ENCODE measurements at regions not wholly inside any gene's neighbourhood (a gene's known extent, or its start where the extent isn't known, plus 50 kb on each side); places are given as distances from the start of the nearest gene placed in this dataset.
"Not testable (repeated sequence)": the region's sequence is repeated elsewhere in the genome, so short reads cannot be mapped to it uniquely, and the experiment has no call there.

GRCh38 chr6:81889377-81890053 lies 137.0 kb upstream of the TENT5A start:
- intact Hi-C loops (cut with DNase I; ENCODE audit: low total_unique reads): no loop called here
- DNase-seq: no peak
- H3K27ac ChIP-seq: no peak overlapping the region
- no peak for TF ChIP-seq CTCF (IDR thresholded peaks at IDR 0.05)
- TF ChIP-seq POLR2A (IDR thresholded peaks at IDR 0.05): no peak
- H3K4me1 ChIP-seq: no peaks in the 10 kb centered on the region
- H3K4me3 ChIP-seq: no peak overlapping the region
- H3K27me3 ChIP-seq: no peaks in the 10 kb centered on the region
- no peaks in the 10 kb centered on the region for H3K9me3 ChIP-seq
- H3K36me3 ChIP-seq: no peaks in the 10 kb centered on the region

- H3K9me3 ChIP-seq; H3K27ac ChIP-seq; H3K27me3 ChIP-seq; H3K4me3 ChIP-seq; intact Hi-C loops (cut with DNase I; ENCODE audit: low total_unique reads); DNase-seq; H3K36me3 ChIP-seq; H3K4me1 ChIP-seq: not testable (repeated sequence)
These were observed 134.4 kb upstream of the TENT5A start for GRCh38 chr6:81886909-81887308.

- no peak for DNase-seq
- Histone ChIP-seq H3K36me3 (no peaks in the 10 kb centered on the region), H3K9me3 (no peaks in the 10 kb centered on the region), H3K27ac (no peak overlapping the region), H3K27me3 (no peaks in the 10 kb centered on the region), H3K4me3 (no peak overlapping the region), H3K4me1 (no peaks in the 10 kb centered on the region)
- TF ChIP-seq POLR2A (IDR thresholded peaks at IDR 0.05) (no peak), CTCF (IDR thresholded peaks at IDR 0.05) (no peak)
- intact Hi-C loops (cut with DNase I; ENCODE audit: low total_unique reads): no loop called here
These were observed 133.7 kb upstream of the TENT5A start for GRCh38 chr6:81886157-81886556.

GRCh38 chr6:81881660-81882059 lies 129.2 kb upstream of the TENT5A start:
- no peak overlapping the region for H3K4me3 ChIP-seq
- DNase-seq: no peak
- TF ChIP-seq CTCF (IDR thresholded peaks at IDR 0.05): no peak
- TF ChIP-seq POLR2A (IDR thresholded peaks at IDR 0.05): no peak
- H3K9me3 ChIP-seq: no peaks in the 10 kb centered on the region
- H3K27me3 ChIP-seq: no peaks in the 10 kb centered on the region
- intact Hi-C loops (cut with DNase I; ENCODE audit: low total_unique reads): no loop called here
- H3K4me1 ChIP-seq: no peaks in the 10 kb centered on the region
- no peak overlapping the region for H3K27ac ChIP-seq
- no peaks in the 10 kb centered on the region for H3K36me3 ChIP-seq

DNA sequence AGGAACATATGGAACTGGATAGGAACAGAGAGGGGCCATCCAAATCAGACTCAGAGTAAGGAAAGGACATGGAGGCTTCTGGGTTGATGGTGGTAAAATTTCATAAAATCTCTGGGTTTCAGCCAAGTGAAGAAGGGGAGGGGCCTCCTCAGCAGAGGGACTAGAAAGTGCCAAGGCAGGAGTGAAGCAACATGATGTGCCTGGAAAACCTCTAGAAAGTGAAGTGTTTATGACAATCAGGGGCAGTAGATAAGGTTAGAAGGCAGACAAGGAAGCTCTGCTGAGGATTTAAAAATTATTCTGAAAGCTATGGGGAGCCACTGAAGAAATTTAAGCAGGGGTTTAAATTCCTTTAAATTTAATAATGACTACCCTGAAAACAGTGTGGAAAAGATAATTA lies 126.0 kb upstream of the TENT5A start:
- TF ChIP-seq POLR2A (IDR thresholded peaks at IDR 0.05) (no peak), CTCF (IDR thresholded peaks at IDR 0.05) (no peak)

GRCh38 chr6:81876971-81877370 lies 124.5 kb upstream of the TENT5A start:
- DNase-seq: no peak
- H3K27ac ChIP-seq: no peak overlapping the region
- H3K27me3 ChIP-seq: no peaks in the 10 kb centered on the region
- no peaks in the 10 kb centered on the region for H3K36me3 ChIP-seq
- no peaks in the 10 kb centered on the region for H3K4me1 ChIP-seq
- intact Hi-C loops (cut with DNase I; ENCODE audit: low total_unique reads): no loop called here
- H3K4me3 ChIP-seq: no peak overlapping the region
- no peak for TF ChIP-seq POLR2A (IDR thresholded peaks at IDR 0.05)
- TF ChIP-seq CTCF (IDR thresholded peaks at IDR 0.05): no peak
- H3K9me3 ChIP-seq: no peaks in the 10 kb centered on the region

More for the DNA sequence above, 126.0 kb upstream of the TENT5A start:
- no peaks in the 10 kb centered on the region for H3K9me3 ChIP-seq
- H3K4me1 ChIP-seq: no peaks in the 10 kb centered on the region
- no peak overlapping the region for H3K4me3 ChIP-seq
- intact Hi-C loops (cut with DNase I; ENCODE audit: low total_unique reads): no loop called here
- no peaks in the 10 kb centered on the region for H3K27me3 ChIP-seq
- H3K36me3 ChIP-seq: no peaks in the 10 kb centered on the region
- DNase-seq: no peak
- no peak overlapping the region for H3K27ac ChIP-seq
